Esophagus muscularis mucosa (tissue), 4 donors: ENCODE measurements at regions not wholly inside any gene's neighbourhood (a gene's known extent, or its start where the extent isn't known, plus 50 kb on each side); places are given as distances from the start of the nearest gene placed in this dataset.

Experiments
- EP300 ChIP-seq: sonication (generic); formaldehyde crosslinking; IDR thresholded peaks from one replicate; pipeline ENCODE4 v1.6.1; 2017; ENCODE audit warnings: antibody characterized with exemption
- POLR2A ChIP-seq: fragments of 450-650 bp; IDR thresholded peaks from one replicate; pipeline ENCODE4 v1.6.1; 2017; ENCODE audit warnings: antibody characterized with exemption, moderate library complexity, mild to moderate bottlenecking, low read depth
- POLR2AphosphoS5 ChIP-seq, 2 donors: sonication (generic); formaldehyde crosslinking; IDR thresholded peaks; one replicate each; pipeline ENCODE4 v1.6.1; 2017; ENCODE audit warnings: antibody characterized with exemption in 2 of 2
- TF ChIP-seq, protein P1 (sequence below), 3 experiments: fragments of 200-600 bp in 2 of 3; fragments of 450-650 bp in 1 of 3; sonication (generic) in 2 of 3; IDR thresholded peaks; one replicate each; pipeline ENCODE4 v1.5.1; 2017 to 2019; ENCODE audit warnings: antibody characterized with exemption in 3 of 3, mild to moderate bottlenecking in 2 of 3, moderate library complexity in 1 of 3

DNA sequence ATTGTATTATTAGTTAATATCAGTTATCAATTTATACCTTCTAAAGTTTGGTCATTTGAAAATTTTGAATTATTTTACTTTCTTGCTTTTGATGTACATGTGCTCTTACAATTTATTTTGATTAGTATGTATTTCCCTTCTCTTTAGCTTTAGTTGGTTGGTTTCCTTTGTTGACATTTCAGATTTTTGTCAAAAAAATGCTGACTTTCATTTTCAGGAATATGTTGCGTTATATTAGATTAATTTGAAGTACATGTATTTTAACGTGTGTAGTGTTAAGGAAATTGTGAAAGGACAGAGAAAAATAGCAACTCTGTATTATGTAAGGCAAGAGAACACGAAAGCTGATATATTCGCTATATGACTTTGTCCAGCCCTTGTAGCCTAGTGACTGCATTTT, 342.9 kb upstream of the SLITRK6 start:
- TF ChIP-seq POLR2A (no peak), POLR2AphosphoS5 (IDR thresholded peaks at IDR 0.05) (no peak), EP300 (no peak)
- TF ChIP-seq, protein P1, sequence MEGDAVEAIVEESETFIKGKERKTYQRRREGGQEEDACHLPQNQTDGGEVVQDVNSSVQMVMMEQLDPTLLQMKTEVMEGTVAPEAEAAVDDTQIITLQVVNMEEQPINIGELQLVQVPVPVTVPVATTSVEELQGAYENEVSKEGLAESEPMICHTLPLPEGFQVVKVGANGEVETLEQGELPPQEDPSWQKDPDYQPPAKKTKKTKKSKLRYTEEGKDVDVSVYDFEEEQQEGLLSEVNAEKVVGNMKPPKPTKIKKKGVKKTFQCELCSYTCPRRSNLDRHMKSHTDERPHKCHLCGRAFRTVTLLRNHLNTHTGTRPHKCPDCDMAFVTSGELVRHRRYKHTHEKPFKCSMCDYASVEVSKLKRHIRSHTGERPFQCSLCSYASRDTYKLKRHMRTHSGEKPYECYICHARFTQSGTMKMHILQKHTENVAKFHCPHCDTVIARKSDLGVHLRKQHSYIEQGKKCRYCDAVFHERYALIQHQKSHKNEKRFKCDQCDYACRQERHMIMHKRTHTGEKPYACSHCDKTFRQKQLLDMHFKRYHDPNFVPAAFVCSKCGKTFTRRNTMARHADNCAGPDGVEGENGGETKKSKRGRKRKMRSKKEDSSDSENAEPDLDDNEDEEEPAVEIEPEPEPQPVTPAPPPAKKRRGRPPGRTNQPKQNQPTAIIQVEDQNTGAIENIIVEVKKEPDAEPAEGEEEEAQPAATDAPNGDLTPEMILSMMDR (IDR thresholded peaks at IDR 0.05): no peak
